ENCODE measurements at regions not wholly inside any gene's neighbourhood (a gene's known extent, or its start where the extent isn't known, plus 50 kb on each side); places are given as distances from the start of the nearest gene placed in this dataset.

DNA sequence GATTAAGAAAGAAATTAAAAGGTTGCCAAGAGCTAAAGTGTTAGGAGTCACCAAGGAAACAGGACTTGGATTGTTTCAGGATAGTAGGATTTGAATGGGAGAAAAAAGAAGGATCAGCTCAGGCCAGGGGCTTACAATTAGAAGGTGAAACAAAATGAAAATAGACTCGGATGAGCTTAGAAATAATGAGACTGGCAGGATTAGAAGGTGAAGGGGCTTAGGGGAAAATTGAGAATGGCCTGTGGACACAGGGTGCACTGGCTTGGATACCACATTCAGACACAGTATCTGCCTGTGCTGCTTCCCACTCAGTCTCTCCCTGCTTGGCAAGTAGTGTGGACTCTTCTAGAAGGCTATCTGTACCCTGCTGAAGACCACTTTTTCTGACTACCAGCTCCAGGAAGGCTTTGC, 206.1 kb upstream of the ATP10A start:
- TF ChIP-seq, protein P1, sequence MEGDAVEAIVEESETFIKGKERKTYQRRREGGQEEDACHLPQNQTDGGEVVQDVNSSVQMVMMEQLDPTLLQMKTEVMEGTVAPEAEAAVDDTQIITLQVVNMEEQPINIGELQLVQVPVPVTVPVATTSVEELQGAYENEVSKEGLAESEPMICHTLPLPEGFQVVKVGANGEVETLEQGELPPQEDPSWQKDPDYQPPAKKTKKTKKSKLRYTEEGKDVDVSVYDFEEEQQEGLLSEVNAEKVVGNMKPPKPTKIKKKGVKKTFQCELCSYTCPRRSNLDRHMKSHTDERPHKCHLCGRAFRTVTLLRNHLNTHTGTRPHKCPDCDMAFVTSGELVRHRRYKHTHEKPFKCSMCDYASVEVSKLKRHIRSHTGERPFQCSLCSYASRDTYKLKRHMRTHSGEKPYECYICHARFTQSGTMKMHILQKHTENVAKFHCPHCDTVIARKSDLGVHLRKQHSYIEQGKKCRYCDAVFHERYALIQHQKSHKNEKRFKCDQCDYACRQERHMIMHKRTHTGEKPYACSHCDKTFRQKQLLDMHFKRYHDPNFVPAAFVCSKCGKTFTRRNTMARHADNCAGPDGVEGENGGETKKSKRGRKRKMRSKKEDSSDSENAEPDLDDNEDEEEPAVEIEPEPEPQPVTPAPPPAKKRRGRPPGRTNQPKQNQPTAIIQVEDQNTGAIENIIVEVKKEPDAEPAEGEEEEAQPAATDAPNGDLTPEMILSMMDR (IDR thresholded peaks at IDR 0.05 in 8 of 11, conservative IDR thresholded peaks at IDR 0.05 in 3 of 11) = no peak
- TF ChIP-seq POLR2A (IDR thresholded peaks at IDR 0.05) = no peak
